ENCODE measurements at regions not wholly inside any gene's neighbourhood (a gene's known extent, or its start where the extent isn't known, plus 50 kb on each side); places are given as distances from the start of the nearest gene placed in this dataset.

DNA sequence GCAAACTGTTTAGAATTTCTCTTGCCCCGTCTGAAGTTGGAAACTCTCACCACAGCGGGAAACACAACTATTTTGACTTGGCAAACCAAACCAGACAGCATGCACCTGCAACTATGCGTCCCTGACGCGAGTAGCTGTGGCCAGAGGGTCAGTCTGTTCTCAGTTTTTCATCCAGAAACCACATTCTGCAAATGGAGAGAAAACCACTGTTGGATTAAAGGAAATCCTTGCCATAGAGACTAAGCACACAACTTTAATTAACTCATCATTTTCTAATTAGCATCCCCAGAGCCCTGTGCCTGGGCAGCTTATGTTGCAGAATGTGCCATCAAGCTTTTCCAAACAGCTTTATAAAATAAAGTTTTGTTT is 415.7 kb upstream of the TCF4 start:
- H2BK5ac ChIP-seq (ENCODE audit: low read depth, low read length), result no peak overlapping the region
- no peak for DNase-seq (ENCODE audit: low read depth in 1 of 2, low spot score in 2 of 2)
- POLR2A ChIA-PET (ENCODE audit: partially characterized antibody), result no interaction called here

More for the DNA sequence above, 415.7 kb upstream of the TCF4 start:
- TF ChIP-seq GABPA (IDR thresholded peaks at IDR 0.05; ENCODE audit: borderline replicate concordance, insufficient read depth, low read length) (no peak), TCF12 (IDR thresholded peaks at IDR 0.05; ENCODE audit: low read depth, low read length) (no peak), CHD2 (IDR thresholded peaks at IDR 0.05; ENCODE audit: low read length) (no peak), POLR2A (IDR thresholded peaks at IDR 0.05; ENCODE audit: control extremely low read depth in 1 of 2, low read depth in 2 of 2, low read length in 2 of 2) (no peak), HDAC2 (IDR thresholded peaks at IDR 0.05; ENCODE audit: borderline replicate concordance in 1 of 2, low read depth in 2 of 2, low read length in 2 of 2) (no peak), KDM1A (IDR thresholded peaks at IDR 0.05; ENCODE audit: borderline replicate concordance, low read length) (no peak), CBX5 (IDR thresholded peaks at IDR 0.05; ENCODE audit: low read depth, low read length) (no peak)
- H3K9ac ChIP-seq (replicated peaks in 1 of 4; ENCODE audit: extremely low read depth in 1 of 4, low read depth in 3 of 4, low read length in 3 of 4), result no peak overlapping the region
- no peak overlapping the region for H3K18ac ChIP-seq (ENCODE audit: extremely low read depth, low read length)
- H2BK20ac ChIP-seq (ENCODE audit: low read length), result no peak overlapping the region
- no peak overlapping the region for H2BK120ac ChIP-seq (replicated peaks; ENCODE audit: low read depth, low read length)
- H3K23ac ChIP-seq (ENCODE audit: insufficient read length), result no peak overlapping the region
- H2BK12ac ChIP-seq (ENCODE audit: low read depth, low read length), result no peak overlapping the region
- no peaks in the 10 kb centered on the region for H3K9me3 ChIP-seq (ENCODE audit: insufficient read depth in 2 of 2, low read depth in 1 of 2, low read length in 1 of 2)
- H3K27ac ChIP-seq (ENCODE audit: low read depth, low read length), result no peak overlapping the region
- no peak overlapping the region for H3K4ac ChIP-seq (replicated peaks; ENCODE audit: insufficient read length, low read depth, low read length)
- no peaks in the 10 kb centered on the region for H3K36me3 ChIP-seq (ENCODE audit: control insufficient read depth in 2 of 4, insufficient read depth in 4 of 4, low read length in 3 of 4)
- CTCF ChIA-PET (ENCODE audit: partially characterized antibody), result interaction anchor here (0.8 to 1.3 kb wide), 2 partner anchors 9 to 10 kb away, joined by 3 read pairs; no protein-coding TSS in a partner anchor
- no peaks in the 10 kb centered on the region for H3K23me2 ChIP-seq (ENCODE audit: low read depth, low read length)
- peaks cover 0 to 6% (median 2%) of the 10 kb centered on the region in 4 experiments; a peak in 4 of 7 replicates for H3K4me1 ChIP-seq (replicated peaks in 1 of 4; ENCODE audit: control insufficient read depth in 3 of 4, insufficient read depth in 4 of 4, low read length in 3 of 4)
- H3K27me3 ChIP-seq (replicated peaks in 1 of 4; ENCODE audit: control insufficient read depth in 3 of 4, extremely low read depth in 1 of 4, insufficient read depth in 3 of 4, low read length in 3 of 4), result no peaks in the 10 kb centered on the region
- H4K20me1 ChIP-seq (replicated peaks in 1 of 2; ENCODE audit: control insufficient read depth in 1 of 2, insufficient read depth in 2 of 2, low read length in 2 of 2), result no peaks in the 10 kb centered on the region
- H3K79me2 ChIP-seq (ENCODE audit: control insufficient read depth in 1 of 2, insufficient read depth in 2 of 2, low read length in 2 of 2), result no peaks in the 10 kb centered on the region
- H4K8ac ChIP-seq (ENCODE audit: extremely low read depth, insufficient read depth, low read length), result no peak overlapping the region
- H4K91ac ChIP-seq (replicated peaks; ENCODE audit: insufficient read length, low read length), result no peak overlapping the region
- H2BK15ac ChIP-seq (ENCODE audit: low read length), result no peak overlapping the region
- H2AK5ac ChIP-seq (ENCODE audit: low read depth, low read length), result no peak overlapping the region
- H3K4me2 ChIP-seq (ENCODE audit: insufficient read depth in 1 of 2, low read depth in 2 of 2, low read length in 2 of 2), result no peak overlapping the region
- no peak for FAIRE-seq
- H3K14ac ChIP-seq (ENCODE audit: insufficient read length), result no peak overlapping the region
- no peak overlapping the region for H2AFZ ChIP-seq (ENCODE audit: low read length)
- no peak overlapping the region for H3K56ac ChIP-seq (replicated peaks; ENCODE audit: insufficient read length, low read depth, low read length)
- 85% methylated on average over 5 of the region's 5 CpGs; no CpG with 5 or more reads in 1 of the 2 experiments for WGBS, 2 experiments (ENCODE audit: extremely low coverage in 1 of 2, insufficient coverage in 1 of 2, insufficient read length in 1 of 2, insufficient replicate concordance in 2 of 2, low coverage in 1 of 2, low lambda C conversion rate in 2 of 2, missing lambda C conversion rate in 1 of 2)
- H3K4me3 ChIP-seq (ENCODE audit: extremely low read depth in 1 of 4, insufficient read depth in 2 of 4, low read depth in 3 of 4, low read length in 4 of 4), result no peak overlapping the region
- no peak overlapping the region for H4K5ac ChIP-seq (ENCODE audit: insufficient read length, low read depth, low read length)
- no peaks in the 10 kb centered on the region for H3K79me1 ChIP-seq (ENCODE audit: low read depth, low read length)

Data from H1 (cell line).